Panc1 (cell line): ENCODE measurements at regions not wholly inside any gene's neighbourhood (a gene's known extent, or its start where the extent isn't known, plus 50 kb on each side); places are given as distances from the start of the nearest gene placed in this dataset.

Experiments used
- ATAC-seq: fragments of 200-7000 bp; cut with Tn5 transposase; 2 replicates; pipeline ENCODE4 v1.9.1; 2020; ENCODE audit warnings: mild to moderate bottlenecking, moderate library complexity
- BruUV-seq: library from RNA; stranded (reverse); fragments of 400-500 nt; replicated peaks from 2 replicates; lab custom pipeline; 2021; lab: Mats Ljungman, UMichigan
- CTCF ChIA-PET: fragments of 300-600 bp; sonication (Branson Sonifier 250); formaldehyde crosslinking; loops from one replicate; lab custom pipeline; 2022; ENCODE audit warnings: antibody characterized with exemption; lab: Charles Lee
- POLR2A ChIA-PET: fragments of 300-600 bp; sonication (Branson Sonifier 250); formaldehyde crosslinking; loops from one replicate; lab custom pipeline; 2022; ENCODE audit warnings: antibody characterized with exemption; lab: Charles Lee
- DNase-seq: peaks from one replicate; pipeline ENCODE4 v3.0.0-alpha.2; 2010; ENCODE audit warnings: low read depth, low spot score
- H3K27ac ChIP-seq: 2 replicates; pipeline ENCODE4 v1.5.1; 2011; ENCODE audit warnings: mild to moderate bottlenecking, low read length, inconsistent platforms
- H3K27me3 ChIP-seq: fragments of 200-500 bp; sonication (Bioruptor generic); 2 replicates; pipeline ENCODE4 v1.6.0; 2014; ENCODE audit warnings: low read length, inconsistent platforms; ENCODE audit not compliant: control insufficient read depth, insufficient read depth
- H3K36me3 ChIP-seq: fragments of 200-500 bp; sonication (Bioruptor generic); 2 replicates; pipeline ENCODE4 v1.5.1; 2014; ENCODE audit warnings: inconsistent platforms, mild to moderate bottlenecking, low read length, moderate library complexity; ENCODE audit not compliant: control insufficient read depth, insufficient read depth
- H3K4me1 ChIP-seq: 2 replicates; pipeline ENCODE4 v1.5.1; 2011; ENCODE audit warnings: inconsistent platforms, mild to moderate bottlenecking, low read length, moderate library complexity; ENCODE audit not compliant: control insufficient read depth, insufficient read depth
- H3K4me3 ChIP-seq, 2 experiments: 2 replicates each; pipeline ENCODE4 v1.5.1; 2011 to 2012; ENCODE audit warnings: low read depth in 2 of 2, low read length in 2 of 2, mild to moderate bottlenecking in 2 of 2, inconsistent platforms in 1 of 2, moderate library complexity in 1 of 2
- H3K9me3 ChIP-seq: fragments of 200-500 bp; sonication (Bioruptor generic); 2 replicates; pipeline ENCODE4 v1.5.1; 2014; ENCODE audit warnings: low read depth, mild to moderate bottlenecking, inconsistent platforms, low read length, moderate library complexity; ENCODE audit not compliant: control insufficient read depth, insufficient read depth
- CTCF ChIP-seq: fragments of 450-650 bp; IDR thresholded peaks from 2 replicates; pipeline ENCODE4 v1.5.1; 2017; ENCODE audit warnings: mild to moderate bottlenecking
- POLR2AphosphoS5 ChIP-seq: IDR thresholded peaks from 2 replicates; pipeline ENCODE4 v1.6.1; 2012; ENCODE audit warnings: mild to moderate bottlenecking, low read depth, low read length, moderate library complexity
- REST ChIP-seq, 2 experiments: IDR thresholded peaks; 2 replicates each; pipeline ENCODE4 v1.6.1; 2011 to 2012; ENCODE audit warnings: low read depth in 2 of 2, control low read depth in 1 of 2, low read length in 1 of 2, mild to moderate bottlenecking in 1 of 2, moderate library complexity in 1 of 2; ENCODE audit not compliant: insufficient read depth in 1 of 2
- SIN3A ChIP-seq: IDR thresholded peaks from 2 replicates; pipeline ENCODE4 v1.6.1; 2012; ENCODE audit warnings: low read depth, mild to moderate bottlenecking, low read length, moderate library complexity, borderline replicate concordance; ENCODE audit not compliant: insufficient read depth
- TCF7L2 ChIP-seq: IDR thresholded peaks from 2 replicates; pipeline ENCODE4 v1.6.1; 2011; ENCODE audit warnings: mild to moderate bottlenecking, low read depth, low read length, inconsistent platforms
- in situ Hi-C: cut with HindIII; loops from 2 replicates; pipeline ENCODE4 v1.10.0; 2016; ENCODE audit warnings: low sequenced_read_pairs, low pct_unique_long_range_greater_than_20kb
- intact Hi-C: fragments of 100-400 bp; cut with micrococcal nuclease; formaldehyde crosslinking; loops from one replicate; pipeline ENCODE4 v1.10.0; 2022; ENCODE audit not compliant: unreplicated experiment

- no TSS peak for BruUV-seq
- CTCF ChIA-PET: no interaction called here
- DNase-seq (no peak), ATAC-seq (no peak)
- no peak overlapping the region for H3K4me3 ChIP-seq
- H3K36me3 ChIP-seq: no peaks in the 10 kb centered on the region
- H3K27ac ChIP-seq: no peak overlapping the region
- POLR2A ChIA-PET: no interaction called here
- in situ Hi-C loops: no loop called here
- no peaks in the 10 kb centered on the region for H3K4me1 ChIP-seq
- H3K9me3 ChIP-seq: no peaks in the 10 kb centered on the region; the same call in 1 of the 2 replicates
- intact Hi-C loops: no loop called here
- H3K27me3 ChIP-seq: no peaks in the 10 kb centered on the region
- TF ChIP-seq REST (IDR thresholded peaks at IDR 0.05; ENCODE audit: insufficient read depth in 1 of 2, low read depth in 2 of 2, low read length in 1 of 2): no peak
- TF ChIP-seq CTCF: no peak
These were observed 211.6 kb upstream of the SP8 start for GRCh38 chr7:20998309-20998708.

GRCh38 chr7:21011153-21011552, 224.5 kb upstream of the SP8 start:
- Histone ChIP-seq H3K36me3 (no peaks in the 10 kb centered on the region), H3K9me3 (0 out of 2 replicates have a peak, but pooled peaks cover 2% of the 10 kb centered on the region), H3K27me3 (no peaks in the 10 kb centered on the region), H3K4me3 (no peak overlapping the region), H3K4me1 (no peaks in the 10 kb centered on the region), H3K27ac (no peak overlapping the region)
- ATAC-seq (no peak), DNase-seq (no peak)
- no peak for TF ChIP-seq TCF7L2
- no peak for TF ChIP-seq CTCF
- TF ChIP-seq REST (IDR thresholded peaks at IDR 0.05; ENCODE audit: insufficient read depth in 1 of 2, low read depth in 2 of 2, low read length in 1 of 2): no peak
- no peak for TF ChIP-seq SIN3A
- TF ChIP-seq POLR2AphosphoS5: no peak
- no TSS peak for BruUV-seq
- ChIA-PET POLR2A (no interaction called here), CTCF (no interaction called here)
- intact Hi-C loops: no loop called here
- in situ Hi-C loops: no loop called here
